WTC11 (cell line): ENCODE measurements at regions not wholly inside any gene's neighbourhood (a gene's known extent, or its start where the extent isn't known, plus 50 kb on each side); places are given as distances from the start of the nearest gene placed in this dataset.

Experiments
- ATAC-seq: fragments of 200-7000 bp; cut with Tn5 transposase; 2 replicates; pipeline ENCODE4 v1.10.0; 2021; ENCODE audit warnings: mild to moderate bottlenecking, moderate library complexity
- CTCF ChIA-PET: fragments of 300-600 bp; sonication (Branson Sonifier 250); formaldehyde crosslinking; loops from one replicate; lab custom pipeline; 2021; ENCODE audit warnings: antibody characterized with exemption; lab: Charles Lee
- POLR2A ChIA-PET: fragments of 350-600 bp; sonication (Branson Sonifier 250); formaldehyde crosslinking; loops from one replicate; lab custom pipeline; 2021; ENCODE audit warnings: antibody characterized with exemption; lab: Charles Lee
- DNase-seq: peaks from one replicate; pipeline ENCODE4 v3.0.0; 2021; ENCODE audit warnings: low spot score
- H3K27ac Mint-ChIP-seq: 2 replicates; pipeline ENCODE4 v1.8.0; 2021; ENCODE audit warnings: mixed read lengths
- H3K27me3 Mint-ChIP-seq: 2 replicates; pipeline ENCODE4 v1.8.0; 2021; ENCODE audit warnings: low read depth, mild to moderate bottlenecking, moderate library complexity, mixed read lengths
- H3K36me3 Mint-ChIP-seq: 2 replicates; pipeline ENCODE4 v1.8.0; 2021; ENCODE audit warnings: mixed read lengths
- H3K4me1 Mint-ChIP-seq: 2 replicates; pipeline ENCODE4 v1.8.0; 2022; ENCODE audit warnings: mixed read lengths
- H3K4me3 Mint-ChIP-seq: 2 replicates; pipeline ENCODE4 v1.8.0; 2021; ENCODE audit warnings: mild to moderate bottlenecking, moderate library complexity, mixed read lengths
- H3K9me3 Mint-ChIP-seq: 2 replicates; pipeline ENCODE4 v1.8.0; 2021; ENCODE audit warnings: mixed read lengths
- ARID4B ChIP-seq: sonication (generic); formaldehyde crosslinking; IDR thresholded peaks from 2 replicates; pipeline ENCODE4 v1.8.0; 2023; ENCODE audit warnings: missing genetic modification reagents, mild to moderate bottlenecking, borderline replicate concordance
- CBFB ChIP-seq: sonication (generic); formaldehyde crosslinking; IDR thresholded peaks from 2 replicates; pipeline ENCODE4 v1.8.1; 2022; ENCODE audit warnings: mild to moderate bottlenecking, low read depth, missing genetic modification reagents
- ERG ChIP-seq: fragments of 250-450 bp; sonication (Bioruptor Pico); IDR thresholded peaks from 2 replicates; pipeline ENCODE4 v1.8.0; 2021; ENCODE audit warnings: mild to moderate bottlenecking
- GTF2I ChIP-seq: fragments of 250-450 bp; sonication (Bioruptor Pico); conservative IDR thresholded peaks from 2 replicates; pipeline ENCODE4 v1.4.0; 2021; ENCODE audit warnings: mild to moderate bottlenecking
- JAZF1 ChIP-seq: fragments of 250-450 bp; sonication (Bioruptor Pico); IDR thresholded peaks from 2 replicates; pipeline ENCODE4 v1.9.0; 2021; ENCODE audit warnings: moderate library complexity, mild to moderate bottlenecking, inconsistent platforms
- JUN ChIP-seq: sonication (generic); formaldehyde crosslinking; IDR thresholded peaks from 2 replicates; pipeline ENCODE4 v1.8.0; 2023; ENCODE audit warnings: mild to moderate bottlenecking, missing genetic modification reagents
- MLX ChIP-seq: sonication (generic); formaldehyde crosslinking; IDR thresholded peaks from 2 replicates; pipeline ENCODE4 v1.8.1; 2023; ENCODE audit warnings: mild to moderate bottlenecking, missing genetic modification reagents, moderate library complexity
- NFYB ChIP-seq: sonication (generic); formaldehyde crosslinking; conservative IDR thresholded peaks from 2 replicates; pipeline ENCODE4 v1.8.0; 2022; ENCODE audit warnings: low read depth, missing genetic modification reagents
- NR2C2 ChIP-seq: sonication (generic); formaldehyde crosslinking; IDR thresholded peaks from 2 replicates; pipeline ENCODE4 v1.8.0; 2022; ENCODE audit warnings: mild to moderate bottlenecking, missing genetic modification reagents
- OVOL2 ChIP-seq: fragments of 250-450 bp; sonication (Bioruptor Pico); IDR thresholded peaks from 2 replicates; pipeline ENCODE4 v1.9.0; 2021; ENCODE audit warnings: mild to moderate bottlenecking, borderline replicate concordance
- RORB ChIP-seq: fragments of 250-450 bp; sonication (Bioruptor Pico); IDR thresholded peaks from 2 replicates; pipeline ENCODE4 v1.9.0; 2021; ENCODE audit warnings: mild to moderate bottlenecking
- SP1 ChIP-seq: sonication (generic); formaldehyde crosslinking; conservative IDR thresholded peaks from 2 replicates; pipeline ENCODE4 v1.8.1; 2022; ENCODE audit warnings: missing genetic modification reagents
- TEAD4 ChIP-seq: sonication (generic); formaldehyde crosslinking; IDR thresholded peaks from 2 replicates; pipeline ENCODE4 v1.8.0; 2022; ENCODE audit warnings: mild to moderate bottlenecking, missing genetic modification reagents
- TP53 ChIP-seq: sonication (generic); formaldehyde crosslinking; IDR thresholded peaks from 2 replicates; pipeline ENCODE4 v1.8.1; 2023; ENCODE audit warnings: mild to moderate bottlenecking, missing genetic modification reagents
- USF1 ChIP-seq: sonication (generic); formaldehyde crosslinking; IDR thresholded peaks from 2 replicates; pipeline ENCODE4 v1.8.0; 2022; ENCODE audit warnings: mild to moderate bottlenecking, missing genetic modification reagents
- ZNF121 ChIP-seq: sonication (generic); formaldehyde crosslinking; IDR thresholded peaks from 2 replicates; pipeline ENCODE4 v1.8.0; 2023; ENCODE audit warnings: missing genetic modification reagents
- ZNF396 ChIP-seq: fragments of 250-450 bp; sonication (Bioruptor Pico); IDR thresholded peaks from 2 replicates; pipeline ENCODE4 v1.8.0; 2021; ENCODE audit warnings: mild to moderate bottlenecking, moderate library complexity, borderline replicate concordance
- TF ChIP-seq, protein P1 (sequence below): fragments of 250-450 bp; sonication (Bioruptor Pico); IDR thresholded peaks from 2 replicates; pipeline ENCODE4 v2.1.2; 2022; ENCODE audit warnings: mild to moderate bottlenecking, moderate library complexity
- TF ChIP-seq, protein P2 (sequence below): fragments of 250-450 bp; sonication (Bioruptor Pico); IDR thresholded peaks from 2 replicates; pipeline ENCODE4 v1.9.0; 2021; ENCODE audit warnings: mild to moderate bottlenecking
- TF ChIP-seq, protein P3 (sequence below): sonication (generic); formaldehyde crosslinking; IDR thresholded peaks from 2 replicates; pipeline ENCODE4 v1.8.0; 2022; ENCODE audit warnings: mild to moderate bottlenecking, missing genetic modification reagents
- TF ChIP-seq, protein P4 (sequence below): sonication (generic); formaldehyde crosslinking; conservative IDR thresholded peaks from 2 replicates; pipeline ENCODE4 v1.8.1; 2022; ENCODE audit warnings: mild to moderate bottlenecking, missing genetic modification reagents

GRCh38 chr3:106065831-106066230 lies 197.0 kb upstream of the CBLB start:
- Mint-ChIP-seq H3K27ac (no peak overlapping the region), H3K4me1 (peaks cover 5% of the 10 kb centered on the region; the same call in 1 of the 2 replicates), H3K9me3 (peaks cover 26% of the 10 kb centered on the region), H3K27me3 (no peaks in the 10 kb centered on the region), H3K4me3 (no peak overlapping the region), H3K36me3 (peaks cover 11% of the 10 kb centered on the region)
- POLR2A ChIA-PET = no interaction called here
- TF ChIP-seq, protein P1, sequence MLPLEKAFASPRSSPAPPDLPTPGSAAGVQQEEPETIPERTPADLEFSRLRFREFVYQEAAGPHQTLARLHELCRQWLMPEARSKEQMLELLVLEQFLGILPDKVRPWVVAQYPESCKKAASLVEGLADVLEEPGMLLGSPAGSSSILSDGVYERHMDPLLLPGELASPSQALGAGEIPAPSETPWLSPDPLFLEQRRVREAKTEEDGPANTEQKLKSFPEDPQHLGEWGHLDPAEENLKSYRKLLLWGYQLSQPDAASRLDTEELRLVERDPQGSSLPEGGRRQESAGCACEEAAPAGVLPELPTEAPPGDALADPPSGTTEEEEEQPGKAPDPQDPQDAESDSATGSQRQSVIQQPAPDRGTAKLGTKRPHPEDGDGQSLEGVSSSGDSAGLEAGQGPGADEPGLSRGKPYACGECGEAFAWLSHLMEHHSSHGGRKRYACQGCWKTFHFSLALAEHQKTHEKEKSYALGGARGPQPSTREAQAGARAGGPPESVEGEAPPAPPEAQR (CRISPR knock-in tag) = no peak
- TF ChIP-seq GTF2I = no peak
- TF ChIP-seq, protein P2, sequence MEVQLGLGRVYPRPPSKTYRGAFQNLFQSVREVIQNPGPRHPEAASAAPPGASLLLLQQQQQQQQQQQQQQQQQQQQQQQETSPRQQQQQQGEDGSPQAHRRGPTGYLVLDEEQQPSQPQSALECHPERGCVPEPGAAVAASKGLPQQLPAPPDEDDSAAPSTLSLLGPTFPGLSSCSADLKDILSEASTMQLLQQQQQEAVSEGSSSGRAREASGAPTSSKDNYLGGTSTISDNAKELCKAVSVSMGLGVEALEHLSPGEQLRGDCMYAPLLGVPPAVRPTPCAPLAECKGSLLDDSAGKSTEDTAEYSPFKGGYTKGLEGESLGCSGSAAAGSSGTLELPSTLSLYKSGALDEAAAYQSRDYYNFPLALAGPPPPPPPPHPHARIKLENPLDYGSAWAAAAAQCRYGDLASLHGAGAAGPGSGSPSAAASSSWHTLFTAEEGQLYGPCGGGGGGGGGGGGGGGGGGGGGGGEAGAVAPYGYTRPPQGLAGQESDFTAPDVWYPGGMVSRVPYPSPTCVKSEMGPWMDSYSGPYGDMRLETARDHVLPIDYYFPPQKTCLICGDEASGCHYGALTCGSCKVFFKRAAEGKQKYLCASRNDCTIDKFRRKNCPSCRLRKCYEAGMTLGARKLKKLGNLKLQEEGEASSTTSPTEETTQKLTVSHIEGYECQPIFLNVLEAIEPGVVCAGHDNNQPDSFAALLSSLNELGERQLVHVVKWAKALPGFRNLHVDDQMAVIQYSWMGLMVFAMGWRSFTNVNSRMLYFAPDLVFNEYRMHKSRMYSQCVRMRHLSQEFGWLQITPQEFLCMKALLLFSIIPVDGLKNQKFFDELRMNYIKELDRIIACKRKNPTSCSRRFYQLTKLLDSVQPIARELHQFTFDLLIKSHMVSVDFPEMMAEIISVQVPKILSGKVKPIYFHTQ (CRISPR knock-in tag) = no peak
- TF ChIP-seq JAZF1 (CRISPR knock-in tag) = no peak
- no peak for DNase-seq
- CTCF ChIA-PET = no interaction called here
- no peak for ATAC-seq

DNA sequence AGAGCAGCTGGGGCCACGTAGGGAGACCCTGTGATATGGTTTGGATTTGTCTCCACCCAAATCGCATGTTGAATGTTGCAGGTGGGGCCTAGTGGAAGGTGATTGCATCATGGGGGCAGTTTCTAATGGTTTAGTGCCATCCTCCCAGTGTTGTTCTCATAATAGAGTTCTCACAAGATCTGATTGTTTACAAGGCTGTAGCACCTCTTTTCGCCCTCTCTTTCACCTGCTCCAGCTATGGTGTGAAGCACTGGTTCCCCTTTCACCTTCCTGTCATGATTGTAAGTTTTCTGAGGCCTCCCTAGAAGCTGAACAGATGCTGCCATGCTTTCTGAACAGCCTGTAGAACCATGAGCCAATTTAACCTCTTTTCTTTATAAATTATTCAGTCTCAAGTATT lies 198.9 kb upstream of the CBLB start:
- ChIA-PET CTCF (no interaction called here), POLR2A (no interaction called here)
- peaks cover 20% of the 10 kb centered on the region for H3K36me3 Mint-ChIP-seq
- H3K4me1 Mint-ChIP-seq = peaks cover 5% of the 10 kb centered on the region; the same call in 1 of the 2 replicates
- ATAC-seq = no peak
- no peak for DNase-seq
- peaks cover 41% of the 10 kb centered on the region for H3K9me3 Mint-ChIP-seq
- H3K27me3 Mint-ChIP-seq = no peaks in the 10 kb centered on the region
- no peak overlapping the region for H3K4me3 Mint-ChIP-seq
- no peak overlapping the region for H3K27ac Mint-ChIP-seq
- no peak for TF ChIP-seq ARID4B (CRISPR knock-in tag)
- TF ChIP-seq, protein P3, sequence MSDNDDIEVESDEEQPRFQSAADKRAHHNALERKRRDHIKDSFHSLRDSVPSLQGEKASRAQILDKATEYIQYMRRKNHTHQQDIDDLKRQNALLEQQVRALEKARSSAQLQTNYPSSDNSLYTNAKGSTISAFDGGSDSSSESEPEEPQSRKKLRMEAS (CRISPR knock-in tag) = no peak
- TF ChIP-seq USF1 (CRISPR knock-in tag) = no peak
- no peak for TF ChIP-seq ERG (CRISPR knock-in tag)
- TF ChIP-seq TEAD4 (CRISPR knock-in tag) = no peak
- no peak for TF ChIP-seq NFYB (CRISPR knock-in tag)
- TF ChIP-seq, protein P2 (CRISPR knock-in tag) = no peak
- no peak for TF ChIP-seq RORB
- no peak for TF ChIP-seq TP53
- no peak for TF ChIP-seq OVOL2
- no peak for TF ChIP-seq SP1 (CRISPR knock-in tag)
- TF ChIP-seq MLX = no peak
- TF ChIP-seq JUN = no peak
- no peak for TF ChIP-seq ZNF121 (CRISPR knock-in tag)
- TF ChIP-seq NR2C2 = no peak
- TF ChIP-seq, protein P4, sequence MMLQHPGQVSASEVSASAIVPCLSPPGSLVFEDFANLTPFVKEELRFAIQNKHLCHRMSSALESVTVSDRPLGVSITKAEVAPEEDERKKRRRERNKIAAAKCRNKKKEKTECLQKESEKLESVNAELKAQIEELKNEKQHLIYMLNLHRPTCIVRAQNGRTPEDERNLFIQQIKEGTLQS (CRISPR knock-in tag) = no peak
- TF ChIP-seq CBFB (CRISPR knock-in tag) = no peak
- TF ChIP-seq ZNF396 (CRISPR knock-in tag) = no peak
